HG02840 (cell line): ENCODE measurements at regions not wholly inside any gene's neighbourhood (a gene's known extent, or its start where the extent isn't known, plus 50 kb on each side); places are given as distances from the start of the nearest gene placed in this dataset.

Experiments
- ATAC-seq: cut with Tn5 transposase; IDR thresholded peaks from one replicate; pipeline ENCODE4 v1.9.1; 2021; ENCODE audit warnings: mild to moderate bottlenecking, moderate library complexity, moderate number of reproducible peaks; ENCODE audit not compliant: unreplicated experiment, low FRiP score

DNA sequence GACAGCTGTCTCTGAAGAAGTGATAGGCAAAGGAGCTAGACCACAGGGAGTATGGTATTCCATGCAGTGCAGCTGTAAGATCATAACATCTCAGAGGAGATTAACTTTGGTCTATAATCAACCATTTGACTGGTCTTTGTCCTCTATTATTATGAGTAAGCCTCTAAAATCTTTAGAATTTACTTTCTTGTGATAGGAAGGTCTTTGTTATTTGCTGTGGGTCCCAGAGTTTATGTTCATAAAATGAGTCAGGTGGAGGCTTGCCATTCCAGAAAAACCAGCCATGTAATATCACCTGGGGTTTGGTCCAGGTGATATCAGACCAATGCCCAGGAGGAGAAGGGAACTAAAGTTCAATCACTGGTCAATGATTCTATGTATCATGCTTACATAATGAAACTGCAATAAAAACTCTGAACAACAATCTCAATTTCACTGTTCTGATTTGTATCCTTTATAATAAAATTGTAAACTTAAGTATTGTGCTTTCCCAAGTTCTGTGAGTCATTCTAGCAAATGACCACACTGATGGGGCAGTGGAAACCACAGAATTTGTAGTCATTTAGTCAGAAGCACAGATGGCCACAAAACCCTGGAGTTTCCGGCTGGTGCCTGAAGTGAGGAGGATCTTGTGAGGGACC, 239.6 kb upstream of the TRAM1L1 start:
- no peak for ATAC-seq

- ATAC-seq: no peak
These were observed 240.7 kb upstream of the TRAM1L1 start for GRCh38 chr4:117326091-117326490.

GRCh38 chr4:117327491-117327890, 242.1 kb upstream of the TRAM1L1 start:
- ATAC-seq: no peak

DNA sequence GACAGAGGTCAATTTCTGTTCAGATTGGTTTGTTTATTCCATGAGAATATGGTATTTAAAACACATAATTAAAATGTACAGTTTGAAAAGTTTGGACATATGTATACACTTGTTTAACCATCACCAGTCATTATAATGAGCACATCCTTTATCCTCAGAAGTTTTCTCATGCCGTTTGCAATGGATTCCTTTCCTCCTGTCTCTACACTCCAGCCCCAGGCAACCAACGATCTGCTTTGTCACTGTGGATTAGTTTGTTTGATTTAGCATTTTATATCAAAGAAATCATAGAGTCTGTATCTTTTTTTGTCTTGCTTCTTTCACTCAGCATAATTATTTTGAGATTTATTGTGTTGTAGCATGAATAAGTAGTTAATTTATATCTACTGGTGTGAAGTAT, 243.0 kb upstream of the TRAM1L1 start:
- no peak for ATAC-seq

- no peak for ATAC-seq
These were observed 246.4 kb upstream of the TRAM1L1 start for GRCh38 chr4:117331817-117332216.

DNA sequence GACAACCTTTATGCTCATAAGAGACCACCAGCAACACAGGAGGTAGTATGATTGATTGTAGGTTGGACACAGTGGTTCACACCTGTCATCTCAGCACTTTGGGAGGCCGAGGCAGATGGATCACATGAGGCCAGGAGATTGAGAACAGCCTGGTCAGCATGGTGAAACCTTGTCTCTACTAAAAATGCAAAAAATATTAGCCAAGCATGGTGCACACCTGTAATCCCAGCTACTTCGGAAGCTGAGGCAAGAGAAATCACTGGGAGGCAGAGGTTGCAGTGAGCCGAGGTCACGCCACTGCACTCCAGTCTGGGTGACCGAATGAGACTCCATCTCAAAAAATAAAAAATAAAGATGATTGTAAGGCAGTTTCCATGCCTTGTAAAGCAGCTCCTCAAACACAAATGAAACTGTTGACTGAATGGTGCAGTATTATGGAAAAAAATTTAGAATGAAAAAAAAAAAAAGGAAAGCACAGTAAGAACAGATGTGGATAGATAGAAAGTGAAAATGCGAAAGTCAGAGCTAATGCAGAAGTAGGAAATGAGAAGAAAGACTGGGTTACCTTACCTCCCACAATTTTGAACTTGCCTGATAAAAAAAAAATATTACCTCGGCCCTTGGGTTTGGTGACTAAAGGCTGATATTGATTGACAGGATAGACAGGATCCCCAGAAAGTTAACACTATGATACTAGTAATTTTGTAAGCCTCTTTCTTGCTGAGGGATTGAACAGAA, 249.2 kb upstream of the TRAM1L1 start:
- ATAC-seq: no peak

GRCh38 chr4:117357437-117357836, 272.1 kb upstream of the TRAM1L1 start:
- ATAC-seq: no peak

- no peak for ATAC-seq
These were observed 272.5 kb upstream of the TRAM1L1 start for GRCh38 chr4:117357866-117358265.

DNA sequence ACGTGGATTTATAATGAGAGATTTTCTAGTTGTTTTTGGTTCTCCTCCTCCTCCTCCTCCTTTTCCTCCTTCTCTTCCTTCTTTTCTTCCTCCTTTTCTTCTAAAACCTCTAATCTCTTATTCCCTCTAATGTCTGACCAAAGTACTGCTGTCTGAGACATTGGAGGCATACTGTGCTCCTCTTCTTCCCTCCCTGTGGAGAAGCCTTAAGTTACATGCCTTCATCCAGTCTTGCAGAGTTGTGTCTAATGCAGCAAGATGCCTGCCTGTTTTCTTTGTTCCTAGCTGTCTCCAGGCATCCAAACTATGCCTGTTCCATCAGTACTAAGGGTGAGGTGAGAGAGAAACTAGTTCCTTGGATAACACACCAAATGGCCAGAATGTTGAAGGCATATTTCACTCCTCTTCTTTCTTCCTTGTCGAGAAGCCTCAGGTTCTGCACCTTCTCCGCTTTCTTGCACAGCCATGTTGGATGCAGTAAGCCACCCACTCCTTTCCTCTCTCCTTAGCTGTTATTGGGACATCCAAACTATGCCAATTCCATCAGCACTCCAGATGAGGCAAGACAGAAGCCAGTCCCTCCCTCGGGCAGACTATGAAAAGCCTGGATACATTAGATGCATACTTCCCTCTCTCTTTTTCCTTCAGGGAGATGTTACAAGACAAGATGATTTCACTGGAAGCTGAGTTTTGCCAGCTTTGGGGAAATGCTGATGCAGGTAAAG, 285.7 kb upstream of the TRAM1L1 start:
- no peak for ATAC-seq

GRCh38 chr4:117375101-117375500, 289.7 kb upstream of the TRAM1L1 start:
- ATAC-seq: no peak

GRCh38 chr4:117376692-117377091, 291.3 kb upstream of the TRAM1L1 start:
- ATAC-seq: no peak

- ATAC-seq: no peak
These were observed 293.6 kb upstream of the TRAM1L1 start for GRCh38 chr4:117378942-117379341.

DNA sequence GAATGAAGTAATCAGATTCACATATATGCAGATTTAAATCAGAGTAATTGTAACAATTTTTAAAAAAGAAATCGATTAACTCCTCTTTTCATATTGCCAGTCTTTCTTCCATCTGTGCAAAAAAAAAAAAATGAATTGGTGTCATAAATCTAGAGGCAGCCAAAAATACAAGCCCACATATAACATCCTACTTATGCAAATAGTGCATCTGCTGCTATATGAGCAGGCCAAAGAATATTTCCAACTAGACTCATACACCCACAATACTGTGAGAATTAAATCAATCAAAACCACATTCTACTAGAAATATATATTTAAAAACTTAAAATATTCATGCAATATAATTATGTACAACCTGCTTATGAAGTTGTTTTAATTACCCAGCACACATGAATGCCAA, 298.1 kb upstream of the TRAM1L1 start:
- no peak for ATAC-seq

DNA sequence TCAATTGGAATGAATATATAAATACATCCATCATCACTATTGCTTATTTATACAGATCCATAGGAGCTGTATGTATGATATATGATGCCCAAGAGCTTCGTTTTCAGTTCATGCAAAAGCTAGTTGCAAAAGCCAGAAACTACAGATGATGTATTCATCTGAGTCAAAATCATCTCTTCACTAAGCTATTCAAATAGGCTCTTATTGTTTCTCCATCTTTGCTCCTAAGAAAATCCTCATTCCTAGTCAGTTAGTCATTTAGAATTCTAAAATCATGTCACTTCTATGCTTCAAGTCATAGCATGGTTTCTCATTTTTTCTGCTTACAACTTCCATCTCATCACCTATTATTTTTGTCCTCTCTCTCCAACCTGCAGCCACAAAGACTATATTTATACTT, 300.1 kb upstream of the TRAM1L1 start:
- ATAC-seq: no peak

DNA sequence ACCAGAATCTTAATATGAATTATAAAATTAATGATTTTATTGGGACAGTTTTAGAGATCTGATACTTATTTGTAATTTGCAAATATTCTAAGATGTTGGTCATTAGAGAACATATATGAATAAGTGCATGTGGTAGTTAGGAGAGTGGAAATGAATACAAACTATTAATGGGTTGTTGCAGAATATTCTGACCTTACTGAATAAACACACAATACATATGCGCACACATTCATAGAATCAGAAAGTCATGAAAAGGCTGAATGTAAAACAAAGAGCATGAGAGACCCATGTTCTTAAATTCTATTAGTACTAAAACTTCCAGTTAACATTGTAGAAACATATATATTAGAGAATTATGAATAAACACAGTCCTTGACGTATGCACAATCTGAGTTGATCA, 301.7 kb upstream of the TRAM1L1 start:
- no peak for ATAC-seq

DNA sequence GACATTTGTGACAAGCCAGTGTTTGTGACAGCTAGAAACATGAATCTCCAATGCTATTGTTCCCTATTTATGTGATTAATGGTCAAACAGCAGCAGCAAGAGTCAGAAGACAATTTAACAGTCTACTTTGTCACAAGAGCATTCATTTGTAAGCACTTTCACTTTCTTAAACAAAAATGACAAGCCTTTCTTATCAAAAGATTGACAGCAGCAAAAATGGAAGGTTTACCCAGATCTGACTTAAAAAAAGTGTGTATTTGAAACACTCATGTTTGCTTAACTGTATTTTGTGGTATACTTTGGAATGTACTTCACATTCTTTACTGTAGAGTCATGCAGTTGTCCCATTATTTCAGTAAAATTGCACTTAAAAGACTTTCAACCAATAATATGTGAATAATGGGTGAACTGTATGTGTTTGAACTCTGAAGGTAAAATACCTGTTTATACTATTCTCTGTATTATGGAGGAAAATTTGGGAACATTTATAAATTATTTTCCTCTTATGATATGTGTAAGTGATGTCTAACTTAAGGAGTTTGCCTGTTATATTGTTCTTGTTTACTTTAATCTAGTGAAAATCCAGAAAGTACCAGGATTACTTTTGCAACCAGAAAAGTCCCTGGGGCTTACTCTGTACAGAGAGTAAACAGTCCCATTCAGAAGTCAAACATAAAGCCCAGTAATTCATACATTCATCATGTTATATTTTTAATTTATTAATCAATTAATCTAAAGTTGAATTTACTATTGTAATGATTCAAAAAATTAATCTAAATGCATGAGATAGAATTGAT, 314.9 kb upstream of the TRAM1L1 start:
- ATAC-seq: no peak

DNA sequence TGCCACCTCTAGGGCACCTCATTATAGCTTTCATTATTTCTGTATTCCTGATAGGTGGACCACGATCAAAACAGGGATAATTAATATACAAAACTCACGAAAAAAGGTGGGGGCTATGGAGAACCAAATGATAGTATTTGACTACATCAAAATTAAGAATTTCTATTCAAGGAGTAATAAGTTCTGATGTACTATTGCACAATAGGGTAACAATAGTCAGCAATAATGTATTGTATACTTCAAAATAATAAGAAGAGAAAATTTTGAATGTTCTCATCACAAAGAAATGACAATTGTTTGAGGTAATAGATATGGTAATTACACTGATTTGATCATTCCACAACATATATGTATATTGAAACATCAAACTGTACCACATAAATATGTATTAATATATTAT, 327.3 kb upstream of the TRAM1L1 start:
- ATAC-seq: no peak

- no peak for ATAC-seq
These were observed 332.5 kb upstream of the TRAM1L1 start for GRCh38 chr4:117417856-117418255.

GRCh38 chr4:117420948-117421347, 335.6 kb upstream of the TRAM1L1 start:
- ATAC-seq: no peak

GRCh38 chr4:117421706-117422105, 336.3 kb upstream of the TRAM1L1 start:
- ATAC-seq: no peak

DNA sequence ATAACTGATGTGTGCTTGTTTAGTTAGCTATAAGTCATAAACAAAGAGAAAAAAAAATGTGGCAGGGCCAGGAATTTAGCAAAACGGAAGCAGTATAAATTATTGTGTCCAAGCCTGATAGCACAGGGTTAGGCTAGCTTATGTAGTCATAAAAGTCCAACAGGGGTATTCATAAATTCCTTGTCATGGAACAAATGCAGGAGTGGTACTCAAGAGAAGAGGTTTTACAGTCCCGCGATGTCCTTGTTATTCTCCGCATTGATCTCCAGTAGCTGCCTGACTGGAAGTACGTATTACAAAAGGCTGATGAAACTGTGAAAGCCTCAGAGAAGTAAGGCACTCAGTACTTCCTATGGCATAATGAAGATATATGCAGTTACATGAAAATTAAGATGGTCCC, 336.9 kb upstream of the TRAM1L1 start:
- ATAC-seq: no peak
